ENCODE measurements at regions not wholly inside any gene's neighbourhood (a gene's known extent, or its start where the extent isn't known, plus 50 kb on each side); places are given as distances from the start of the nearest gene placed in this dataset.

GRCh38 chr6:170128346-170128745 is 162.5 kb downstream of the DLL1 start:
- Histone ChIP-seq H3K4me1 (no peaks in the 10 kb centered on the region), H3K9me3 (no peaks in the 10 kb centered on the region), H3K27me3 (peaks cover 4% of the 10 kb centered on the region), H3K4me3 (no peak overlapping the region), H3K36me3 (no peaks in the 10 kb centered on the region), H3K27ac (no peak overlapping the region)
- intact Hi-C loops (cut with DNase I): no loop called here
- no peak for TF ChIP-seq CTCF (IDR thresholded peaks at IDR 0.05)
- DNase-seq (ENCODE audit: low spot score in 2 of 2): peak in 1 of 2 donors; percentile 35

- DNase-seq (ENCODE audit: low spot score in 2 of 2): peak in 1 of 2 donors; percentile 31
- Histone ChIP-seq H3K27ac (no peak overlapping the region), H3K4me3 (no peak overlapping the region), H3K36me3 (no peaks in the 10 kb centered on the region), H3K9me3 (no peaks in the 10 kb centered on the region), H3K27me3 (peaks cover 4% of the 10 kb centered on the region), H3K4me1 (no peaks in the 10 kb centered on the region)
- intact Hi-C loops (cut with DNase I): no loop called here
- TF ChIP-seq CTCF (IDR thresholded peaks at IDR 0.05): no peak
Measured at GRCh38 chr6:170127151-170127550, 163.7 kb downstream of the DLL1 start.

- peaks cover 0 to 11% of the 10 kb centered on the region in 2 donors for H3K9me3 ChIP-seq
- intact Hi-C loops (cut with DNase I): no loop called here
- DNase-seq (ENCODE audit: low spot score in 2 of 2): peak in 1 of 2 donors; percentile 52
- peaks cover 4% of the 10 kb centered on the region for H3K27me3 ChIP-seq
- H3K4me1 ChIP-seq: no peaks in the 10 kb centered on the region
- no peak overlapping the region for H3K4me3 ChIP-seq
- TF ChIP-seq CTCF (IDR thresholded peaks at IDR 0.05): no peak
- H3K27ac ChIP-seq: no peak overlapping the region
- no peaks in the 10 kb centered on the region for H3K36me3 ChIP-seq
Measured at GRCh38 chr6:170125456-170126300, 165.2 kb downstream of the DLL1 start.

GRCh38 chr6:170124836-170125235 is 166.0 kb downstream of the DLL1 start:
- Histone ChIP-seq H3K27ac (no peak overlapping the region), H3K9me3 (peaks cover 0 to 19% of the 10 kb centered on the region in 2 donors), H3K4me1 (no peaks in the 10 kb centered on the region), H3K27me3 (peaks cover 4% of the 10 kb centered on the region), H3K36me3 (no peaks in the 10 kb centered on the region), H3K4me3 (no peak overlapping the region)
- TF ChIP-seq CTCF (IDR thresholded peaks at IDR 0.05): no peak
- DNase-seq (ENCODE audit: low spot score in 2 of 2): peak in 1 of 2 donors; percentile 2
- intact Hi-C loops (cut with DNase I): no loop called here

GRCh38 chr6:170124150-170124549 is 166.7 kb downstream of the DLL1 start:
- DNase-seq (ENCODE audit: low spot score in 2 of 2): peak in 1 of 2 donors; percentile 41
- Histone ChIP-seq H3K4me3 (no peak overlapping the region), H3K27me3 (peaks cover 4% of the 10 kb centered on the region), H3K36me3 (no peaks in the 10 kb centered on the region), H3K9me3 (peaks cover 0 to 22% of the 10 kb centered on the region in 2 donors), H3K27ac (no peak overlapping the region), H3K4me1 (no peaks in the 10 kb centered on the region)
- TF ChIP-seq CTCF (IDR thresholded peaks at IDR 0.05): no peak
- intact Hi-C loops (cut with DNase I): no loop called here
